GM12891 (cell line): ENCODE measurements at regions not wholly inside any gene's neighbourhood (a gene's known extent, or its start where the extent isn't known, plus 50 kb on each side); places are given as distances from the start of the nearest gene placed in this dataset.
"Not testable (repeated sequence)": the region's sequence is repeated elsewhere in the genome, so short reads cannot be mapped to it uniquely, and the experiment has no call there.

ENCODE experiments used
- POLR2A ChIP-seq: IDR thresholded peaks from 2 replicates; pipeline ENCODE4 v1.6.1; 2011; ENCODE audit warnings: low read depth, low read length, control low read depth
- POLR2AphosphoS5 ChIP-seq: IDR thresholded peaks from 2 replicates; pipeline ENCODE4 v1.6.1; 2011; ENCODE audit warnings: low read depth, low read length, control low read depth
- SPI1 ChIP-seq: IDR thresholded peaks from 2 replicates; pipeline ENCODE4 v1.6.1; 2011; ENCODE audit warnings: low read depth, low read length, control low read depth
- TAF1 ChIP-seq: IDR thresholded peaks from 2 replicates; pipeline ENCODE4 v1.6.1; 2011; ENCODE audit warnings: low read depth, low read length, control low read depth

DNA sequence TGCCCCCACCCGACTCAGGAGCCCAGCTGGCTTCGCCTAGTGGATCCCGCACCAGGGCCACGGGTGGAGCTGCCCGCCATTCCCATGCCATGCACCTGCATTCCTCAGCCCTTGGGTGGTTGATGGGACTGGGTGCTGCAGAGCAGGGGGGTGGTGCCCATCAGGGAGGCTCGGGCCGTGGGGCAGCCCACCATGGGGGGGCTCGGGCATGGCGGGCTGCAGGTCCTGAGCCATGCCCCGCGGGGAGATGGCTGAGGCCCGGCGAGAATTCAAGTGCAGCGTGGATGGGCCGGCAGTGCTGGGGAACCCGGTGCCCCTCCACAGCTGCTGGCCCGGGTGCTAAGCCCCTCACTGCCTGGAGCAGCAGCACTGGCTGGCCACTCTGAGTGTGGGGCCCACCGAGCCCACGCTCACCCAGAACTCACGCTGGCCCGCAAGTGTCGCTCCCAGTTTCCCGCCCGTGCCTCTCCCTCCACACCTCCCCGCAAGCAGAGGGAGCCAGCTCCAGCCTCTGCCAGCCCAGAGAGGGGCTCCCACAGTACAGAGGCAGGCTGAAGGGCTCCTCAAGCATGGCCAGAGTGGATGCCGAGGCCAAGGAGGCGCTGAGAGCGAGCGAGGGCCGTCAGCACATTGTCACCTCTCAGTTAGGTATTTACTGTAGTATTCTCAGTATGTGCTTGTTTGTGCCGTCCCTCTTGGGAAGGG, 920.4 kb downstream of the PCDH11X start:
- TF ChIP-seq POLR2A, POLR2AphosphoS5, SPI1, TAF1: not testable (repeated sequence)
